ENCODE measurements at regions not wholly inside any gene's neighbourhood (a gene's known extent, or its start where the extent isn't known, plus 50 kb on each side); places are given as distances from the start of the nearest gene placed in this dataset.
"Not testable (repeated sequence)": the region's sequence is repeated elsewhere in the genome, so short reads cannot be mapped to it uniquely, and the experiment has no call there.

DNA sequence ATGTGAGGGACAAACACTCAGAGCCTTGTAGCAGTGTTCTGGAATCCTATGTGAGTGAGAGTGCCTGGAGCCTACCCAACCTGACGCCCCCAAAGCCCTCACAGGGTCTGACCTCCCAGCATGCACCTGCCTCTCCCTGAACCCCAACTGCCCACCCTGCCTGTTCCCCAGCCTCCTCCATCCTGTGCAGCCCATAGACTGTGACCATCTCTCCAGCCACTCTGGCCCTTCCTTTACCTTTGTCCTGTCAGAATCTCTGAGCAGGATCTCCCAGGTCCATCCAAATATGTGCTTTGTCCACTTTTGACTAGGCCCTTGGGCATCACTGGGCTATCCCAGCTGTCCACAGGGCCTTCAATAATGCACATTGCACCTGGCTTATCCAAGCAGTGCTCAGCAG is 1159.8 kb upstream of the TPTE start:
- H3K27me3 ChIP-seq; intact Hi-C loops (cut with DNase I); H3K36me3 ChIP-seq; H3K9me3 ChIP-seq; ATAC-seq; H3K27ac ChIP-seq; H3K4me3 ChIP-seq; H3K4me1 ChIP-seq: not testable (repeated sequence)
- DNase-seq = peak in 1 of 4 donors; percentile 17

DNA sequence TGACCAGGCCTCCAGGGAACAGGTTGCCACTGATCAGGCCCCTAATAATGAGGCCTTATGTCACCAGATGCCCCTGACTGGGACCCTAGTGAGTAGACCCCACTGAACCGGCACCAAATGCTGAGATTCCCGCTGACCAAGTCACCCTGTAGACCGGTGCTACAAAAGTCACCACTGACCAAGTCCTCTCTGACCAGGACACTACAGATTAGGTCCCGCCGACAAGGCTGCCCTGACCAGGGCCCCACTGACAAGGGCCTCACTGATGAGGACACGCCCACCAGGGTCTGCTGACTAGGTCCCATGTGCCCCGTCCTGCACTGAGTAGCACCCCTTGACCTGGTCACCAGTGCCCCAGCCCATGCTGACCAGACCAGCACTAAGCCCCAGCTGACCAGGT is 1159.1 kb upstream of the TPTE start:
- peak in 2 of 4 donors; percentile 28 to 65 for DNase-seq
- H3K27me3 ChIP-seq; intact Hi-C loops (cut with DNase I): not testable (repeated sequence)

DNA sequence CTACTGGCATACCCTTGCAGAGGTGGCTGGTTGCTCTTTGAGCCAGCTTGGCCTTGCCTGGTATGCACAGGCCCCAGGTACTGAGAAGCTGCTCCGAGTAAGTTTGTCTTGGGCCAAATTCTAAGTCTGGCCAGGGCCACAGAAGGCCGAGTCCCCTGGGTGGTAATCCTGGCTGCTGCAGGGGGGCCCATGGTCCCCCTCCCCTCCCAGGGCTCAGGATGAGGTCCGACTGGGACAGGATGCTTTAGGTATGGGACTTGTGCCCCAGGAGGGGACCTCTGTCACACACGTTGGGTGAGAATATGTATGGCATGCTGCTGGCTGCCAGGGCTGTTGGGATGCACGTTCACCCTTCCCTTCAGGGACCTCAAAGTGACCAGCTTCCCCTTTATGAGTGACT is 1155.6 kb upstream of the TPTE start:
- H3K4me1 ChIP-seq; ATAC-seq; H3K4me3 ChIP-seq; H3K9me3 ChIP-seq; intact Hi-C loops (cut with DNase I); H3K27ac ChIP-seq; H3K27me3 ChIP-seq; H3K36me3 ChIP-seq: not testable (repeated sequence)
- DNase-seq = peak in 1 of 4 donors; percentile 65

More for the DNA sequence above, 1159.1 kb upstream of the TPTE start:
- not testable (repeated sequence) for H3K36me3 ChIP-seq, H3K4me1 ChIP-seq, ATAC-seq, H3K27ac ChIP-seq, H3K9me3 ChIP-seq, H3K4me3 ChIP-seq

DNA sequence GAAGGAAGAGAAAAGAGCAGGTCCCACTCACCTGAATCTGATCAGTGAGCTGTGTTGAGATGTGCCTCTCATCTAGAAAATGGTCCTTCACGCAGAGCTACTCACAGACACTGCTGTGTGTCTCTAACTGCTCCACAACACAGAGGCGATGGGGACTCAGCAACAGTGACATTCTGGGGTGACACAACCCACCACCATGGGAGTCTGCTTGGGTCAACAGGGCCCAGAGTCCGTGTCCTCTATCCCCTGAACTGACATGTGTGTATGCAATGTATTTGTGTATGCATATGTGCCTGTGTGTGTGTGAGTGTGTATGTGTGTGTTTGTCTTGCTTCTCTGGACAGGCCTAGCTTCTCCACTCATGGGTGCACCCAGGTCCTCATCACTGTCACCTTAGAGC is 1154.8 kb upstream of the TPTE start:
- intact Hi-C loops (cut with DNase I) = not testable (repeated sequence)

More for the DNA sequence above, 1154.8 kb upstream of the TPTE start:
- H3K27ac ChIP-seq, H3K4me1 ChIP-seq, H3K4me3 ChIP-seq, H3K36me3 ChIP-seq, ATAC-seq, DNase-seq, H3K9me3 ChIP-seq, H3K27me3 ChIP-seq: not testable (repeated sequence)
